ENCODE measurements at regions not wholly inside any gene's neighbourhood (a gene's known extent, or its start where the extent isn't known, plus 50 kb on each side); places are given as distances from the start of the nearest gene placed in this dataset.

GRCh38 chr2:12589802-12590320, 126.9 kb upstream of the TRIB2 start:
- WGBS, 4 donors: 81 to 86% (median 83%) methylated on average over 5 of the region's 5 CpGs
- H3K9me3 ChIP-seq: no peaks in the 10 kb centered on the region
- H3K36me3 ChIP-seq: no peaks in the 10 kb centered on the region
- no peaks in the 10 kb centered on the region for H3K27me3 ChIP-seq
- intact Hi-C loops (cut with DNase I): no loop called here
- no peak overlapping the region for H3K4me3 ChIP-seq
- TF ChIP-seq CTCF (IDR thresholded peaks at IDR 0.05): no peak
- no peak for TF ChIP-seq POLR2A (IDR thresholded peaks at IDR 0.05)
- ATAC-seq (no peak), DNase-seq (no peak)
- peaks cover 0 to 20% (median 0%) of the 10 kb centered on the region in 12 donors for H3K4me1 ChIP-seq
- no peak overlapping the region for H3K27ac ChIP-seq

- Histone ChIP-seq H3K36me3 (no peaks in the 10 kb centered on the region), H3K4me1 (peaks cover 0 to 19% (median 0%) of the 10 kb centered on the region in 12 donors), H3K27ac (no peak overlapping the region), H3K9me3 (no peaks in the 10 kb centered on the region), H3K27me3 (no peaks in the 10 kb centered on the region), H3K4me3 (no peak overlapping the region)
- 74 to 78% (median 76%) methylated on average over 3 of the region's 3 CpGs for WGBS, 4 donors
- intact Hi-C loops (cut with DNase I): no loop called here
- TF ChIP-seq POLR2A (IDR thresholded peaks at IDR 0.05) (no peak), CTCF (IDR thresholded peaks at IDR 0.05) (no peak)
- ATAC-seq (no peak), DNase-seq (no peak)
These were observed 124.4 kb upstream of the TRIB2 start for GRCh38 chr2:12592296-12592695.

- ATAC-seq (no peak), DNase-seq (no peak)
- H3K9me3 ChIP-seq: no peaks in the 10 kb centered on the region
- H3K4me3 ChIP-seq: no peak overlapping the region
- TF ChIP-seq CTCF (IDR thresholded peaks at IDR 0.05) (no peak), POLR2A (IDR thresholded peaks at IDR 0.05) (no peak)
- H3K4me1 ChIP-seq: peaks cover 0 to 11% (median 0%) of the 10 kb centered on the region in 12 donors
- intact Hi-C loops (cut with DNase I): no loop called here
- no peaks in the 10 kb centered on the region for H3K36me3 ChIP-seq
- H3K27me3 ChIP-seq: no peaks in the 10 kb centered on the region
- 88 to 96% (median 92%) methylated on average over 4 of the region's 4 CpGs for WGBS, 4 donors
- H3K27ac ChIP-seq: no peak overlapping the region
These were observed 122.1 kb upstream of the TRIB2 start for GRCh38 chr2:12594590-12594989.

- H3K9me3 ChIP-seq: no peaks in the 10 kb centered on the region
- no peak for ATAC-seq
- no peaks in the 10 kb centered on the region for H3K36me3 ChIP-seq
- intact Hi-C loops (cut with DNase I): no loop called here
- WGBS, 4 donors: 99 to 100% (median 100%) methylated on average over 3 of the region's 3 CpGs
- H3K4me1 ChIP-seq: peaks cover 0 to 11% (median 0%) of the 10 kb centered on the region in 12 donors
- H3K27me3 ChIP-seq: no peaks in the 10 kb centered on the region
- no peak overlapping the region for H3K4me3 ChIP-seq
- no peak for DNase-seq
- TF ChIP-seq POLR2A (IDR thresholded peaks at IDR 0.05) (no peak), CTCF (IDR thresholded peaks at IDR 0.05) (no peak)
- H3K27ac ChIP-seq: no peak overlapping the region
These were observed 120.0 kb upstream of the TRIB2 start for GRCh38 chr2:12596771-12597170.
